K562 (cell line): ENCODE measurements at regions not wholly inside any gene's neighbourhood (a gene's known extent, or its start where the extent isn't known, plus 50 kb on each side); places are given as distances from the start of the nearest gene placed in this dataset.

Experiments used
- ATAC-seq: fragments of 200-7000 bp; cut with Tn5 transposase; 3 replicates; pipeline ENCODE4 v1.9.1; 2020; ENCODE audit warnings: moderate library complexity
- BruUV-seq: library from RNA; stranded (reverse); fragments of 400-500 nt; replicated peaks from 2 replicates; lab custom pipeline; 2021; lab: Mats Ljungman, UMichigan
- CTCF ChIA-PET: fragments of 300-600 bp; formaldehyde crosslinking; extraction: SDS; loops from one replicate; lab custom pipeline; 2021; ENCODE audit warnings: low intra/inter-chr PET ratio; lab: Yijun Ruan, JAX
- POLR2A ChIA-PET: fragments of 300-600, 350-650 bp; sonication (Branson Sonifier 250); formaldehyde crosslinking; extraction: SDS; loops from one replicate; lab custom pipeline; 2021; ENCODE audit warnings: antibody characterized with exemption, inconsistent platforms; lab: Yijun Ruan, JAX
- DNase-seq, 4 experiments: peaks; one replicate each; pipeline versions ENCODE4 v3.0.0 to v3.0.0-alpha.2; 2011 to 2018; ENCODE audit warnings: low spot score in 3 of 4, mixed read lengths in 3 of 4; ENCODE audit errors: extremely low read depth in 1 of 4
- FAIRE-seq: peaks from 2 replicates; lab custom pipeline; 2011; peaks lifted over from hg19 to GRCh38; lab: Jason Lieb, UNC
- H2AFZ ChIP-seq: 2 replicates; pipeline ENCODE4 v1.6.0; 2011; ENCODE audit warnings: low read depth, low read length, control low read depth, inconsistent platforms
- H3K27ac ChIP-seq: fragments of 200-600 bp; 3 replicates; pipeline ENCODE4 v1.8.0; 2011; ENCODE audit warnings: low read depth, mild to moderate bottlenecking, control low read depth, inconsistent platforms, low read length, moderate library complexity, mixed read lengths; ENCODE audit errors: extremely low read depth
- H3K27me3 ChIP-seq, 2 experiments: fragments of 300-600 bp in 1 of 2; 2 replicates in 1 of 2; 3 replicates in 1 of 2; pipeline versions ENCODE4 v1.6.0 to v1.8.0; 2011; ENCODE audit warnings: inconsistent platforms in 2 of 2, low read length in 2 of 2, mild to moderate bottlenecking in 1 of 2, mixed read lengths in 1 of 2, moderate library complexity in 1 of 2; ENCODE audit not compliant: control insufficient read depth in 2 of 2, insufficient read depth in 2 of 2
- H3K36me3 ChIP-seq: fragments of 300-600 bp; 3 replicates; pipeline ENCODE4 v1.8.0; 2011; ENCODE audit warnings: mild to moderate bottlenecking, low read length, inconsistent platforms; ENCODE audit not compliant: control insufficient read depth, insufficient read depth
- H3K4me1 ChIP-seq, 2 experiments: fragments of 200-600 bp in 1 of 2; replicated peaks in 1 of 2; 2 replicates in 1 of 2; 3 replicates in 1 of 2; pipeline versions ENCODE4 v1.5.1 to v1.8.0; 2011; ENCODE audit warnings: inconsistent platforms in 2 of 2, low read length in 2 of 2, mild to moderate bottlenecking in 1 of 2, mixed read lengths in 1 of 2, moderate library complexity in 1 of 2; ENCODE audit not compliant: control insufficient read depth in 2 of 2, insufficient read depth in 2 of 2
- H3K4me2 ChIP-seq: 2 replicates; pipeline ENCODE4 v1.6.1; 2011; ENCODE audit warnings: low read length, control low read depth, inconsistent platforms, mixed read lengths; ENCODE audit not compliant: insufficient read depth
- H3K4me3 ChIP-seq: fragments of 200-600 bp; sonication (generic), shearing (Covaris generic); 2 replicates; pipeline ENCODE4 v1.5.1; 2016; ENCODE audit warnings: control low read depth, inconsistent platforms
- H3K79me2 ChIP-seq: fragments of 200-600 bp; 3 replicates; pipeline ENCODE4 v1.8.0; 2011; ENCODE audit warnings: low read length, inconsistent platforms; ENCODE audit not compliant: control insufficient read depth, insufficient read depth
- H3K9ac ChIP-seq, 2 experiments: 2 replicates each; pipeline versions ENCODE4 v1.6.0 to v1.6.1; 2011; ENCODE audit warnings: low read depth in 2 of 2, low read length in 2 of 2, control low read depth in 1 of 2, inconsistent platforms in 1 of 2, mild to moderate bottlenecking in 1 of 2, mixed read lengths in 1 of 2; ENCODE audit not compliant: insufficient read depth in 1 of 2
- H3K9me1 ChIP-seq: one replicate; pipeline ENCODE4 v1.6.0; 2011; ENCODE audit warnings: inconsistent platforms, mild to moderate bottlenecking, low read length, moderate library complexity; ENCODE audit not compliant: control insufficient read depth, insufficient read depth
- H3K9me3 ChIP-seq: replicated peaks from 2 replicates; pipeline ENCODE4 v1.5.1; 2011; ENCODE audit warnings: low read depth, low read length, inconsistent platforms; ENCODE audit not compliant: control insufficient read depth, insufficient read depth
- H4K20me1 ChIP-seq: replicated peaks from 2 replicates; pipeline ENCODE4 v1.6.1; 2011; ENCODE audit warnings: low read length, inconsistent platforms, mixed read lengths; ENCODE audit not compliant: control insufficient read depth, insufficient read depth
- FOXP1 ChIP-seq: sonication (generic); formaldehyde crosslinking; IDR thresholded peaks from 2 replicates; pipeline ENCODE4 v1.8.0; 2022; ENCODE audit warnings: mild to moderate bottlenecking, missing genetic modification reagents
- PHF21A ChIP-seq: fragments of 450-650 bp; IDR thresholded peaks from 2 replicates; pipeline ENCODE4 v1.6.1; 2017; ENCODE audit warnings: low read depth, borderline replicate concordance
- PRDM10 ChIP-seq: fragments of 450-650 bp; IDR thresholded peaks from 2 replicates; pipeline ENCODE4 v1.6.1; 2018; ENCODE audit not compliant: partially characterized antibody
- TEAD1 ChIP-seq, 2 experiments: fragments of 450-650 bp in 1 of 2; sonication (generic) in 1 of 2; formaldehyde crosslinking; IDR thresholded peaks; 2 replicates each; pipeline versions ENCODE4 v1.4.0 to v1.8.0; 2020 to 2022; ENCODE audit warnings: mild to moderate bottlenecking in 2 of 2, missing genetic modification reagents in 1 of 2
- ZBTB40 ChIP-seq, 2 experiments: fragments of 450-650 bp in 1 of 2; sonication (generic) in 1 of 2; formaldehyde crosslinking in 1 of 2; IDR thresholded peaks; 2 replicates each; pipeline versions ENCODE4 v1.7.1 to v1.9.0; 2016 to 2022; ENCODE audit warnings: inconsistent platforms in 1 of 2, mild to moderate bottlenecking in 1 of 2, missing genetic modification reagents in 1 of 2
- ZNF384 ChIP-seq: IDR thresholded peaks from 2 replicates; pipeline ENCODE4 v1.6.1; 2012; ENCODE audit warnings: low read depth, low read length, improper control_type of control experiment
- ZNF444 ChIP-seq: fragments of 250-450 bp; sonication (Bioruptor Pico); IDR thresholded peaks from 2 replicates; pipeline ENCODE4 v1.4.0; 2020; ENCODE audit warnings: mild to moderate bottlenecking, moderate library complexity
- ZNF668 ChIP-seq: fragments of 250-450 bp; sonication (Bioruptor Pico); IDR thresholded peaks from 2 replicates; pipeline ENCODE4 v1.8.0; 2022; ENCODE audit warnings: mild to moderate bottlenecking, inconsistent platforms
- ZNF76 ChIP-seq: fragments of 250-450 bp; sonication (Bioruptor Pico); IDR thresholded peaks from 2 replicates; pipeline ENCODE4 v1.4.0; 2020; ENCODE audit warnings: mild to moderate bottlenecking, moderate library complexity, borderline replicate concordance
- ZNF77 ChIP-seq: fragments of 250-450 bp; sonication (Bioruptor Pico); IDR thresholded peaks from 2 replicates; pipeline ENCODE4 v1.5.0; 2020
- in situ Hi-C: fragments of 300-500 bp; cut with MboI; formaldehyde crosslinking; loops from 4 replicates; pipeline ENCODE4 v1.15.0; 2018; ENCODE audit warnings: inconsistent platforms, mixed read lengths
- intact Hi-C: fragments of 100-400 bp; cut with micrococcal nuclease; formaldehyde crosslinking; loops from 2 replicates; pipeline ENCODE4 v1.14.2; 2022

- TF ChIP-seq ZBTB40 (IDR thresholded peaks at IDR 0.05) (no peak), ZBTB40 (CRISPR knock-in tag; IDR thresholded peaks at IDR 0.05) (no peak)
Observed at GRCh38 chr5:133792655-133793054, 175.8 kb downstream of the C5orf15 start (continued).

- BruUV-seq, result no TSS peak
- CTCF ChIA-PET, result no interaction called here
- no peak for DNase-seq
- H3K9me1 ChIP-seq, result no peaks in the 10 kb centered on the region
- FAIRE-seq, result no peak
- POLR2A ChIA-PET, result no interaction called here
- in situ Hi-C loops, result no loop called here
- H3K4me3 ChIP-seq, result no peak overlapping the region
- no peaks in the 10 kb centered on the region for H3K79me2 ChIP-seq
- no peak overlapping the region for H2AFZ ChIP-seq
- H3K4me2 ChIP-seq, result no peak overlapping the region
- ATAC-seq, result no peak
- H3K36me3 ChIP-seq, result no peaks in the 10 kb centered on the region
- H4K20me1 ChIP-seq, result no peaks in the 10 kb centered on the region
- H3K9me3 ChIP-seq, result no peaks in the 10 kb centered on the region
- intact Hi-C loops, result no loop called here
- no peak overlapping the region for H3K27ac ChIP-seq
- H3K9ac ChIP-seq, result no peak overlapping the region
- H3K4me1 ChIP-seq, result no peaks in the 10 kb centered on the region
- peaks cover 9 to 50% of the 10 kb centered on the region in 2 experiments for H3K27me3 ChIP-seq
- no peak for TF ChIP-seq ZNF77
- TF ChIP-seq ZNF668, result no peak
- TF ChIP-seq ZNF76 (CRISPR knock-in tag), result no peak
- no peak for TF ChIP-seq ZNF444 (CRISPR knock-in tag)
- no peak for TF ChIP-seq ZNF384
- TF ChIP-seq PRDM10, result no peak
- no peak for TF ChIP-seq PHF21A
- TF ChIP-seq TEAD1 (CRISPR knock-in tag; IDR thresholded peaks at IDR 0.05), result no peak
- no peak for TF ChIP-seq FOXP1 (CRISPR knock-in tag)
Observed at GRCh38 chr5:133792024-133792423, 176.4 kb downstream of the C5orf15 start.
